ENCODE measurements at regions not wholly inside any gene's neighbourhood (a gene's known extent, or its start where the extent isn't known, plus 50 kb on each side); places are given as distances from the start of the nearest gene placed in this dataset.
A peak's percentile ranks its signal among the peaks of the same experiment; 100 is the strongest.

- Histone ChIP-seq H3K27ac (no peak overlapping the region), H3K9me3 (no peaks in the 10 kb centered on the region), H3K36me3 (no peaks in the 10 kb centered on the region), H3K4me3 (no peak overlapping the region), H3K4me1 (no peaks in the 10 kb centered on the region), H3K27me3 (ENCODE audit: low read depth) (no peaks in the 10 kb centered on the region)
- DNase-seq, result no peak
- no peak for ATAC-seq
- TF ChIP-seq CTCF (IDR thresholded peaks at IDR 0.05), result no peak
- intact Hi-C loops (cut with DNase I), result no loop called here
Measured at GRCh38 chr11:112652786-112653390, 308.3 kb upstream of the NCAM1 start.

GRCh38 chr11:112655371-112655770, 305.8 kb upstream of the NCAM1 start:
- intact Hi-C loops (cut with DNase I), result no loop called here
- Histone ChIP-seq H3K27me3 (ENCODE audit: low read depth) (no peaks in the 10 kb centered on the region), H3K4me3 (no peak overlapping the region), H3K27ac (no peak overlapping the region), H3K36me3 (no peaks in the 10 kb centered on the region), H3K9me3 (no peaks in the 10 kb centered on the region), H3K4me1 (no peaks in the 10 kb centered on the region)
- no peak for TF ChIP-seq CTCF (IDR thresholded peaks at IDR 0.05)
- peak; percentile 56 for DNase-seq
- ATAC-seq, result peak; percentile 55 to 71

GRCh38 chr11:112656772-112657428, 304.3 kb upstream of the NCAM1 start:
- Histone ChIP-seq H3K9me3 (no peaks in the 10 kb centered on the region), H3K4me1 (no peaks in the 10 kb centered on the region), H3K4me3 (no peak overlapping the region), H3K27me3 (ENCODE audit: low read depth) (no peaks in the 10 kb centered on the region), H3K27ac (no peak overlapping the region), H3K36me3 (no peaks in the 10 kb centered on the region)
- no peak for DNase-seq
- no peak for TF ChIP-seq CTCF (IDR thresholded peaks at IDR 0.05)
- no peak for ATAC-seq
- intact Hi-C loops (cut with DNase I), result no loop called here

GRCh38 chr11:112658431-112658878, 302.8 kb upstream of the NCAM1 start:
- Histone ChIP-seq H3K27ac (no peak overlapping the region), H3K36me3 (no peaks in the 10 kb centered on the region), H3K27me3 (ENCODE audit: low read depth) (no peaks in the 10 kb centered on the region), H3K4me3 (no peak overlapping the region), H3K4me1 (no peaks in the 10 kb centered on the region), H3K9me3 (no peaks in the 10 kb centered on the region)
- DNase-seq, result no peak
- peak; percentile 24 to 32 for ATAC-seq
- no peak for TF ChIP-seq CTCF (IDR thresholded peaks at IDR 0.05)
- intact Hi-C loops (cut with DNase I), result no loop called here

- Histone ChIP-seq H3K27ac (no peak overlapping the region), H3K4me3 (no peak overlapping the region), H3K36me3 (no peaks in the 10 kb centered on the region), H3K27me3 (ENCODE audit: low read depth) (no peaks in the 10 kb centered on the region), H3K9me3 (no peaks in the 10 kb centered on the region), H3K4me1 (no peaks in the 10 kb centered on the region)
- ATAC-seq (no peak), DNase-seq (no peak)
- intact Hi-C loops (cut with DNase I), result no loop called here
- TF ChIP-seq CTCF (IDR thresholded peaks at IDR 0.05), result no peak
Measured at GRCh38 chr11:112661146-112661545, 300.1 kb upstream of the NCAM1 start.

Data from lower lobe of right lung (tissue), 2 donors.